Hippocampal formation (tissue), 2 donors: ENCODE measurements at regions not wholly inside any gene's neighbourhood (a gene's known extent, or its start where the extent isn't known, plus 50 kb on each side); places are given as distances from the start of the nearest gene placed in this dataset.

ENCODE experiments used
- DNase-seq, 2 donors: peaks; one replicate each; lab custom pipeline; 2025; lab: John Stamatoyannopoulos, UW

DNA sequence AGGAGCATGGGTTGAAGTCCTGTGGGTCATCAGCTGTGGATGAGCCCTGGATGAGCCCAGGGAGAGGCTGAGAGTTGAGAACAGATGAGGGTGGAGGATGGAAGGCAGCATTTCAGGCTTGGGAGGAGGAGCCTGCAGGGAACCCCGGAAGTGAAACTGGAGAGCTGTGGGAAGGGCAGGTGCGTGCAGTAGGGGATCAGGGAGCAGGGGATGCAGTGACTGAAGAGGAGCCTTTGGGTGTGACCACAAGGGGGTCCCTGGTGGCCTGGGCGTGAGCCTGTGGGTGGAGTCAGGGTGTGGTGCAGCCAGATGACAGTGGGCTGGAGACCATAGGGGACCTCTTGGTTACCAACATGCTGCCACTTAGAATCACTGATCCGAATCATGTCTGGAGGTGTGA is 115.5 kb downstream of the PAPOLA start:
- no peak for DNase-seq

DNA sequence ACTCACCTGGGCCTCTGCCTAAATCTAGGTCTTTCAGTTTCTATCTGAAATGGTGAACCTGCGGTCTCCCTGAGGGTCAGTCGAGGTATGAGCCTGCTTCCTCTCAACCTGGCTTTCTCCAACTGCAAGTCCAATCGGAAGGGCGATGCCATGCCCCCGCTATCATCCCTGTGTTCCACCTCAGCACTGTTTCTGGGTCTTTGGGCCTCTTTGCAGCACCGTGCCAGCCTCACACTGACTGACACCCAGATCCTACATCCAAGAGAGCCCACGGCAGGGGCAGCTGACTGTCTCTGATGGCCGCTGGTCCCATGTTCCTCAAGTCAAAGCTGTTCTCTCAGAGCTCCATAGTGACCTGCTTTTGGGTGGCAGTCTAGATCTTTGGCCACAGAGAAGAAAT is 120.7 kb downstream of the PAPOLA start:
- no peak for DNase-seq

DNA sequence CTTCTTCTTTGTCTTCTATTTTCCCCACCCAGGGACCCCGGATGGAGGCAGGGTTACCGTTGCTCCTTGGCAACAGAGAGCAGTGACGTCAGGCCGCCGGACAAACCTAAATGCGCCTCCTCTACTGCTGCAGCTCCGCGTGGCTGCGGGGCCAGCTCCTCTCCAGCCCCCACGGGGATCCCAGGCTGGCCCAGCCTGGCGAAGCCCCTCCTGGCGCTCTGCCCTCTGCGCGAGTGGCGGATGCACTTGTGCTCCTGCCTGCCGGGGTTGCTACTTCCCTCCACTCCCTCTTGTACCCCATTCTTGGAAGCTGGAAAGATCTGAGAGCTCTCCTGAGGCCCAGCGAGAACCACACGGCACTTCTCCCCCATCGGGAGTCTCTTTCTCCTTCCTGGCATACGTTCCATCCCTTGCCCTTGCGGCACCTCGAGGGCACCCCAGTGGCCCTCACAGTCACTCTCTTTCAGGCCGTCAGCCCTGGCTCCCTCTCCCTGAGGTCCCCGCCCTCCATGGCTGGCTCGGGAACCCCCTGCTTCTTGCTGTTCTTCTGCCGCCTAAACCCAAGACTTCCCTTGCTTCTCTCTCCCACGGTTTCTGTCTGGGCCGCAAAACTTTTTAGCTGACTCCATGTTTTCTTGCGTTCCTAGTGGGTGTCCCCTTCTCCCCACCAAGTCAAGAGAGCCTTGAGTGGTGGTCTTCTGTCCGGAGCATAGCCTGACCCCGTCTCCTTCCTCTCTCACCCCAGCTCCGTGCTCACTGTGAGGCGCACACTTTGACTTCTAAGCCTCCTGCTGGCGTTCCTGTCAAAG is 121.7 kb downstream of the PAPOLA start:
- no peak for DNase-seq

DNA sequence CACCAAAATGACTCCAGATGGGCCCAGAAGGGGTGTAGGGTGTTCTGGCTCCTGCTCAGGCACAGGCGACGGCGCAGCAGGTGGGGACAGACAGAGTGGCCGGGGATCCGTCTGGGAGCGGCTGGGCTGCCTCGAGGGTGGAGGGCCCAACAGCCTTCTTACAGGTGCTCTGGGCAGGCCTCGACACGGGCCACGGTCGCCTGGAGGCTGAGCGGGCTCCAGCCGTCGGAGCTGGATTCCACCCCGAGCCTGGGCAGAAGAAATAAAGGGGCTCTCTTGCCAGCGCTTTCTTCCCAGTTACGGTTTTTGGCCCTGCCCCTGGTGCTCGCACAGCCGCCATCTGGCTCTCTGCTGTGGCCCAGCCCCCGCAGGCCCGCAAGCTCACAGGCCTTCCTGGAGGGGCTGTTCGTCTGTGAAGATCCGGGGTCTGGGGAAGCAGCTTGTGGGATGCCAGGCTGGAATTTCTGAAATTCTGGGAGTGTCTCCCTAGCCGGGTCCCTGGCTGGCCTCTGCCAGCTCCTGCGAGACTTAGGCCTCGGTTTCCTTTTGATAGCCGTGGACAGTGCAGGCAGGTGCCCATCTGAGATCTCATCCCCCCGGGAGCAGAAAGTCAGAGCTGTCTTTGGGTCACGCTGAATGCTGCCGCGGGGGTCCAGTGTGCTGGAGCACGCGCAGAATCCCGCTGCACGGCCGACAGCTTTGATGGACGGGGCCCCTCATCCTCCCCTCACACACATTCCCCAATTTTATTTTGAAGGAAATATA is 122.7 kb downstream of the PAPOLA start:
- DNase-seq, result no peak

DNA sequence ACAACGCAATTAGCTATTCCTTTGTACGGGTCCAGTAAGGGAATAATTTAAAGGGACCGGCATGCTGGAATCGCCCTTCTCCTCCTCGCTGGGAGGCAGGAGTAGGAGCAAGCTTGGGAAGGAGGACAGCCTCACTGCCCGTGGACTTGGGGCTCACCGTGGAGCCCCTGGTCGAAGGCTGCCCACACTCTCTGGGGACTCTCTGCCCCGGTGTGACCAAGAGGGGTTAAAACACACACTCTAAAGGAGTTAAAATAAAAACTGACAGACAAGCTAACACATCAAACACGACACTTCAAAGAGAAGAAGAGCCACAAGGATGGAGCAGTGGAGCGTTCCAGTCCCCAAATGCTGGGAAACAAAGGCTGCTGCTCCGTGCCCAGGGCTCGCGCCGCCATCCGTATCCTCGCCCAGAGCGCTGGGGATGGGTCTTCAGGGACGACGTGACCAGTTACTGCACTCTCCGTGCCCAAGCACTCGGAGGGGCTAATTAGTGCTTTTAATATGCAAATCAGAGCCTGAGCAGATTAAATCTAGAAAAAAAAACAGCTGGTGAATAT is 123.3 kb downstream of the PAPOLA start:
- DNase-seq, result no peak

DNA sequence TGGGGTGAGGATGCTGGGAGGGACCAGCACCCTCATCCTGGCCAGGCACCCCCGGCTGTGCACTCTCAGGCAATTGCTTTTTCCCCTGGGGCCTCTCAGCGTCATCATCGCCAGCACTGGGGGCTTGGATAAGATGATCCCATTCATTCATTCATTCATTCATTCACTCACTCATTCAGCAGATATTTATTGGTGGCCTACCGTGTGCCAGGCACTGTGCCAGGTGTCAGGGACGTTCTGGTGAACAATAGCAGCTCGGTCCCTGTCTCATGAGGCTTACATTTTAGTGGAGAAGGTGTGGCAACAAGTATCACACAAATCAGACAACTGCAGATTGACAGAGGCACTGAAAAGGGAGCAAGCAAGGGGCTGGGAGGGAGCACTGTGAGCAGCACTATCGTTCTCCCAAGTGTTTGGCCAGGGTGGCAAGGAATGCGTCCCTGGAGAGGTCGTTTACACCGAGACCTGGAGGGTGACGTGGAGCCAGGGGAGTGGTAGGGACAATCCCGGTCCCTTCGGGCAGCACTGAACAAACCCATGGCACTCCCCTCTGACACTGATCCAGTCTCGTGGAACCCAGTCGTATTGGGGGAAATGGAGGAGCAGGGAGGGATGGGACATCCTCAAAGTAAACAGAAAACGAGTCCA is 124.1 kb downstream of the PAPOLA start:
- no peak for DNase-seq

DNA sequence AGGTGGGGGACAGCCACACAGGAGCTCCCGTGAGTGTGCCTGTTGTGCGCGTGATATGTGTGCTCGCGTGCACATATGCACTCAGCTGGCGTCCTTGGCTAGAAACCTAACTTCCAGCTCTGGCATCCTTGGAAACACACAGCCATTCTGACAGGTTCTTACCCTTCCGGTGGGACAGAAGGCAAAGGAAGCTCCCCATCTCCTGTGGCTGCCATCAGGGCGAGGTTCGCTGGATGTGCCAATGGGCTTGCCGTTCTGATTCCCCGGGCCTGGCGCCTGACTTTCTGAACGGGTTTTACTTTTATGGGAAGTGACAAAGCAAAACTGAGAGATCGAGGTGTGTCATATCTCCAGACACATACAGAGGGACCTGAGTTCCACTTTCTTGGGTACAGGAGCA is 124.7 kb downstream of the PAPOLA start:
- DNase-seq, result no peak

DNA sequence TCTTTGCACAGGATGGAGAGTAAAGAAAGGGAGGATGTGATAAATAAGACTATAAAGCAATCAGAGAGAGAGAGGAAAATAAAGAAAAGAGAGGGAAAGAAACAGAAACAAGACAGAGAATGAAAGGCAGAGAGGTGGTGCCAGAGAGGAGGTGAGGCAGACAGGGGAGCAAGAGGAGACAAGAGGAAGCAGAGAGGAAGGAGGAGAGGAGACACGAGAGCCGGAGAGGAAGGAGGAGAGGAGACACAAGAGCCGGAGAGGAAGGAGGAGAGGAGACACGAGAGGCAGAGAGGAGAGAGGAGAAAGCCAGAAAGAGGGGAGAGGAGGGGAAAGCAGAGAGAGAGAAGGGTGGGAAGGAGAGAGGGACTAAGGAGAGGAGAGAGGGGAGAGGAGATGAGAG is 125.2 kb downstream of the PAPOLA start:
- DNase-seq, result no peak

DNA sequence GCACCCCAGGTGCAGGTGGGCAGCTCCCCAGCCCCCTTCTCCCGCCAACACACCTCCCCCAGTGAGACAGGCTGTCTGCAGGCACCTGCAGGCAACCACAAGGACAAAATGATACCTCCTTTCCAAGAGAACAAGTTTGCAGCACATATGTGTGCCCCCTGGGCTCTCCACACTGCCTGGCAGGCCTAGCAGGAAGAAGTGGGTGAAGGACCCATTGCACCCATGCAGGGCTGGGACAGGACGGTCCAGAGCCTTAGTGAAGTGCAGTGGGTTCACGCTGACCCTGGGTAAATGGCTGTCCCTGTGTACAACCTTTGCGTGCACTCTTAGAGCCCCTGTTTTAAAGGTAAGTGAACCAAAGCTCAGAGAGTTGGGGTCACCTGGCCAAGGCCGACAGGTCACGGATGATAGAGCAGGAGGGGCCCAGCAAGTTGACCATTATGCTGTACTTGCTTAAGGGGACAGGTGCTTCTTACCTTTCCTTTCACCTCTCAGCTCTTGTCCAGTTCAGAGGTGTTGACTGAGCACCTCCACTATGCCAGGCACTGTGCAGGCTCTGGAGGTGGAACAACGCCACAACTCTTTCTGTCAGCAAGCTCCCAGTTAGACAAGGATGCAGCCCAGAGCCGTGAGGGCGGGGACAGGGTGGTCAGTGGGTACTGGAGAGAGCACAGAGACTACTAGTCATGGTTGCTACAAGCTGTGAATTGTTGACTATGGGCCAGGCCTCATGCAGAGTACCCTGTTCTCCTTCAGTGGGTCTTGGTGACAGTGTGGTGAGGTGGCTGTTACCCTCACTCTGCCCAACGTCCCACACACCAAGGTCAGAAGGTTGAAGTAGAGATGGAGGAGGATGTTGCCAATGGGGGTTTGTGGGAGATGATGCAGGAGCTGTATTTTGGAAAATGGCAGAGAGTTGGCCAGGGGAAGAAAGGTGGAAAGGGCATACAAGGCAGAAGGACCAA is 125.9 kb downstream of the PAPOLA start:
- no peak for DNase-seq

DNA sequence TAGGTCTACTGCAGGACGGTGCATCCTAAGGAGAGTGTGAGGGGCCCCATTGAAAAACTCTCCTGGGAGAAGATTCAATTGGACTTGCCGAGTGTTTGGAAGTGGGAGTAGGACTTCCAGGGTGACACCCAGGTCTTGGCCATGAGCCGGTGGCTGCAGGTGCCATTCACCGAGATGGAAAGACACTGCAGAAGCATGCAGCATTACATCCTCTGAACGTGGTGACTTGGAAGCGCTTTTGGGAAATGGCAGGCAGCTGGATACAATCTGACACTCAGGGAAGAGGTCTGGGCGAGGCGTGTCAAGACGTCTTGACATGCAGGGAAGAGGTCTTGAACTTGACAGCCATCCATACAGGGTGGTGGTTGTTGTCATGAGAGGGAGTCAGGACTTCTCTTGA is 126.9 kb downstream of the PAPOLA start:
- DNase-seq, result no peak

DNA sequence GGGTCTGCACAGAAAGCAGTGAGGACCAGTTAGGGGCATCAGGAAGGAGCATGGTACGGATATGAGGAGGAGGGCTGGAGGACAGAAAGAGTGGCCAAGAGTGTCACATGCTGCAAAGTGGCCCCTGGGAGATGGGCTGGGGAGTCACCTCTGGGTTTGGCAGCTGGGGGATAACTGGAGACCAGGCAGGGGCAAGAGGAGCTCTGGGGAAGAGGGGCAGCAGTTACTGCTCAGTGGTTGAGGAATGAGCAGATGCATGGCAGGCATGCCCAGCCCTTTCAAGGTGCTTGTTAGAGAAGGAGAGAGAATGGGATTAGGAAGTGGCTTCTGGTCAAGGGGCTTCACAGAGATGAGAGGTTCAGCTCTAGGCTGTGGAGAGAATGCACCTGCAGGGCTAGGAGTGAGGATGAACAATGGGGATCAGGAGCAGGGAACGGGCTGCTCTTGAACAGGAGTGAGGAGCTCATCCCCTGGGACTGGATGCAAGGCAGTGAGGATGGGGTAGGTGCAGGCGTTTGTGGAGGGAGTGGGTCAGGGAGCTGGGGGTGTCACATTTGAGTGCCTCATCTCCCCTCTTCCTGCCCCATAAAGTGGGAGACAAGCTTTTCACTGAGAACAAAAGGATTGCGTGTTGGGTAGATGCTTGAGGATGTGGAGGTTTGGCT is 127.5 kb downstream of the PAPOLA start:
- no peak for DNase-seq

DNA sequence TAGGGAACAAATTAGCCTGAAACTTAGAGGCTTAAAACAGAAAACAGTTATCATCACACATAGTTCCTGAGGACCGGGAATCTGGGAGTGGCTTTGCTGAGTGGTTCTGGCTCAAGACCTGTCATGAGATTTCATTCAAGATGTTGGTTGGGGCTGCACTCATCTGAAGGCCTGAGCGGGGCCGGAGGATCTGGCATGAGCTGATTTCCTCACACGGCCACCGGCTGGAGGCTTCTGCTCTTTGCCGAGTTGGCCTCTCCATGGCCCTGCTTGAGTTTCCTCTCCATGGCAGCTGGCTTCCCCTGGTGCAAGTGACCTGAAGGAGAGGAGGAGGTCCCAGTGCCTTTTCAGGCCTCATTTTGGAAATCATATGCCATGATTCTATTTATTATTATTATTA is 128.1 kb downstream of the PAPOLA start:
- DNase-seq, result no peak

DNA sequence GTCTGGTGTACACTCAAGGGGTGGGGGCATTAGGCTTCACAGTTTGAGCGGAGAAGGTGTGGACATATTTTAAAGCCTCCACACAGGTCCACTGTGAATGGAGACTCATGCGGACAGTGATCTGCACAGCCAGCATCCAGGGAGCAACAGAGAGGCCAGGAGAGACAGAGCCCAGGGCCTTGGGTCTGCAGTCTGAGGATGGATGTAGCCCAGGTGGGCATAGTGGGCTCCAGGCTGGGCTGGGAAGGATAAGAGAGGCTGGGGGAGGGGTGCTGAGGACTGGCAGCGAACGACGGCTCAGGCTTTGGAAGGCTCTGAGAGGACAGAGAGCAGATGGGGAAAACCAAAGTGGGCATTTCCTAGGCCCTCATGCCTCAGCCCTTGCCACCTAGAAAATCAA is 128.8 kb downstream of the PAPOLA start:
- DNase-seq, result no peak

DNA sequence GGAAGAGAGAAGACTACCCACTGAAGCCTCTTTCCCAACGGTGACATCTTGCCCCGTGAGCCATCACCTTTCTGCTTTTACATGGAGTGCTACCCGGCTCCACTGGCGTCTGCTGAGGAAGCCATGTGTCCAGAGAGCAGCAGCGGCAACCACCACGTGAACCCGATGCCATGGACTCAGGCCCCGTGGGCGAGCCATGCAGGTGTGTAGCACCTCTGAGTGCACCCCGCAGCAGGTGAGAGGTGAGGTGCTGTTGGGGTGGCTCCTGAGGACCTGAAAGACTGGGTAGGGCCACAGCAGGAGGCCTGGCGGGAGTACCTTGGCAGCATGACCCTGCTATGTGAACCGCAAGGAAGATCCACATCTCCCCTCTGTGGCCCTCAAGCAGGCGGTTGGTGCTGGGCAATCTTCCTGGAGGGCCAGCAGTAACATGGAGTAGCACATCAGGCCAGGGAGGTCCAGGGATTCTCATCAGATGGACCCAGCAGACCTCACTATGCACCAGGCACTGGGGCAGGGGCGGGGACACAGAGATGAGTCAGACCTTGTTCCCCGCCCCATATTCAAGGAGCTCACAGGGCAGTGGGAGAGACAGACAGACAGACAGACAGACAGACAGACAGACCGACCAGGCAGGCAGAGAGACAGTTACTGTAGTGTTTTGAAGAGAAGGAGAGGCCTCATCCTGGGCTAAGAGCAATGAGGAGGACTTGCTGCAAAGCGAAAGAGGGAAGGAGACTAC is 129.6 kb downstream of the PAPOLA start:
- no peak for DNase-seq

DNA sequence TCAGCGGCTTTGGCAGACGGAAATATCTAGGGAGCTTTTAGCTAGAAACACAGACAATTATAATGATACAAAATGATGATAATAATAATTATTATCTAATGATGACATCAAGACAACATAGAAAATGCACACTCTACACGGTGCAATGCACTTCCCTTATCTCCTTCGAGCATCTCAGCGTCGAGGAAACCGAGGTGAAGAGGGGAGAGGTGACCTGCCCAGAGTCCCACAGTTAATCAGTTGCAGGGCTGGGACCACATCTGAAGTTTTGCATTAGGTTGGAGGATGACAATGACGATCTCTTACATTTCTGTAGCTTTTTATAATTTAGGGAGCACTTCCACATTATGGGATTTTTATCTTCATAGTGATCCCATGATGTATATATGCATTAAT is 130.2 kb downstream of the PAPOLA start:
- DNase-seq, result no peak

DNA sequence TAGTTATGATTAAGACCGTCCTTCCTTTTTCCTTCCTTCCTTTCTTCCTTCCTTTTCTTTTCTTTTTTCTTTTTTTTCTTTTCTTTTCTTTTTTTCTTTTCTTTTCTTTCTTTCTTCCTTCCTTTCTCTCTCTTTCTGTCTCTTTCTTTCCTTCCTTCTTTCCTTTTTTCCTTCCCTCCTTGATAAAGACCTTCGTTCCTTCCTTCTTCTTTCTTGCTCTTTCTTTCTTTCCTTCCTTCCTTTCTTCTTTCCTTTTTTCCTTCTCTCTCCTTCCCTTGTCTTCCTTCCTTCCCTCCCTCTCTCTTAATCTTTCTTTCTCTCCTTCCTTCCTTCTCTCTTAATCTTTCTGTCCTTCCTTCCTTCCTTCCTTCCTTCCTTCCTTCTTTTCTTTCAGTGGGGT is 130.9 kb downstream of the PAPOLA start:
- no peak for DNase-seq

DNA sequence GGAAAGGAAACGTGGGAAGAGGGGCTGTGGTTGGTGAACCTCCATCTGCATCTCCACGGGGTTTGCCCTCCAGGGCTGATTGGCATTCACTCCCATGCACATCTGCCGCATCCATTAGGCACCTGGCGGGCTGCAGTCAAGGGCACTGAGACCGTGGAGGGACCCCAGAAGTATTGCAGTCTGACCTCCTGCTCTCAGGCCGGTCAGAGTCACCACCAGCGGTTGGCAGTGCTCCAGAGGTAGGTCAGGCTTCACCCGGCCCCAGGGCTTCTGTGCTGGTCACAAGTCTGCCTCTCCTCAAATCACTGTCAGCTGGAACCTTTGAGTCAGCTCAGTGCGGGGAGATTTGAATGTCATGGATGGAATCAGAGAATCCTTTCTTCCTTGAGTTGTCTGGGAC is 132.3 kb downstream of the PAPOLA start:
- no peak for DNase-seq

DNA sequence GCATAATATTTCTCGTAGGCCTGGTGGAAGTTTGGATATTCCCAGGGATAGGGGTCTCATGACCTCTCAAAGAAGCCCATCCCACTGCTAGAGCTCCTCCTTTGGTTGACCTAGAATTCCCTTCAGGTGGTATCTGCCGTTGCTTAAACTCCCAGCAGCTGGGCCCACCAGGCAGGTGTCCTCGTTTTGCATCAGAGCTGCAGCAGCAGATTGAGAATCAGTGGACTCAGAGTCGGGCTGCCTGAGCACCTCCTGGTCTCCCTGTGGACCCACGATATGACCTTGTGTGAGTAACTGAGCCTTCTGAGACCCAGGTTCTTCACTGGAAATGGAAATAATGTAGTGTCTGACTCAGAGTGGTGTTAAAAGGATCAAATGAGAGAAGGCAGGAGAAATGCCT is 132.7 kb downstream of the PAPOLA start:
- DNase-seq, result no peak

DNA sequence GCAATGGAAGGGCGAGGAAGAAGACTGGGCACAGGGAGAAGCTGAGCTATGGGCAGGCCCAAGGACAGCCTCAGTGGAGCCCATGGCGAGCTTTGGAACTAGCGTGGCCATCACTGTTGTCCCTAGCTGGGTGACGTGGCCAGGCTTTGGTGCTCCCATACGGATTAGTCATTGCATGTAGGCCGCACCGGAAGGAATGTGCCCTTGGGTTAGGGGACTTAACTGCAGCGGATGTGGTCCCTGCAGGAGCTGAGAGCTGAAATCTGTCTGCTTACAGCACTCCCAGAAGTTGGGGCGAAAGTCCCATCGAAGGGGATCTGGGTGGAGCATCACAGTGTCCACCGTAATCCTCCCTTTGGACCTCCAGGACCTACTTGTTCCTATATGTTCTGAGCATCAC is 133.7 kb downstream of the PAPOLA start:
- no peak for DNase-seq

DNA sequence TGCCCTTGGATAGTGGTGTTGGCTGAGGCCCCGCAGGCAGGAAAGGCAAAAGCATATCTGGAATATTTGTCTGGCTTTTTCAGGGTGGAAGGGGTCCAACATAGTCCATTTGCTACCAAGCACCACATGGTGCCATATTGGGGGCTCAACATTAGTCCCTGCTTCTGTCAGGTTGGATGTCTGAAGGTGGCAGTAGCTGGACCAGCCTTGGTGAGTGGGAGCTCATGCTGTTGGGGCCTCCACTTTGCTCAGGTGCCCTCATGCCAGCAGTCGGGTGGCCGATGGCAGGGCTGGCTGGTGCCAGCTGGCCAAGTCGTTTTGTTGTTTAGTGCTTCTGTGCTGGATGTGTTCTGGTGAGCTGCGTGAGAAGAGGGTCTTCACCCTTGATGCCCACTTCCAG is 135.3 kb downstream of the PAPOLA start:
- DNase-seq, result no peak
